ENCODE measurements at regions not wholly inside any gene's neighbourhood (a gene's known extent, or its start where the extent isn't known, plus 50 kb on each side); places are given as distances from the start of the nearest gene placed in this dataset.

DNA sequence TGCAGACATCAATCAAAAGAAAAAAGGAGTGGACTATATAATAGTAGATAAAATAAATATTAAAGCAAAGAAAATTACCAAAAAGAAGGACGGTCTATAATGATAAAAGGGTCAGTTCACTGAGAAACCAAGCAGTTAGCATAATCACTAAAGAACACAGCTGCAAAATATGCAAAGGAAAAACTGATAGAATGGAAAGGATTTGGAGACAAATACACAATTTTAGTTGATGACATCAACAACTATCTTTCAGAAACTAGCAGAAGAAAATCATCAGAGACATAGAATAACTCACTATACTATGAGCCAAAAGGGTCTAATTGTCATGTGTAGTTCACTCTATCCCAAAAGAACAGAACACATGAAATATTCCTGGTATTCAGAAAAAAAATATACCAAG is 316.4 kb upstream of the IGFBP3 start:
- Histone ChIP-seq H3K36me3 (ENCODE audit: control insufficient read depth in 4 of 4, insufficient read depth in 3 of 4, low read depth in 1 of 4, low read length in 3 of 4) (no peaks in the 10 kb centered on the region), H3K27me3 (ENCODE audit: control insufficient read depth in 4 of 4, insufficient read depth in 4 of 4, low read length in 3 of 4) (no peaks in the 10 kb centered on the region), H3K9me3 (ENCODE audit: control insufficient read depth in 4 of 4, low read length in 3 of 4) (no peaks in the 10 kb centered on the region), H3K4me1 (ENCODE audit: control insufficient read depth in 4 of 4, insufficient read depth in 4 of 4, low read length in 3 of 4) (no peaks in the 10 kb centered on the region), H3K9ac (ENCODE audit: low read depth in 1 of 2, low read length in 2 of 2) (no peak overlapping the region), H3K27ac (ENCODE audit: low read depth in 1 of 2, low read length in 2 of 2) (no peak overlapping the region), H3K4me3 (ENCODE audit: low read depth in 1 of 3, low read length in 3 of 3) (no peak overlapping the region)
- DNase-seq (ENCODE audit: low spot score) = no peak
- 64% methylated on average over 1 of the region's 1 CpG for WGBS
- TF ChIP-seq SP1 (IDR thresholded peaks at IDR 0.05) (no peak), FOXA1 (IDR thresholded peaks at IDR 0.05) (no peak), FOXA2 (IDR thresholded peaks at IDR 0.05) (no peak), NR2F2 (IDR thresholded peaks at IDR 0.05) (no peak), YY1 (IDR thresholded peaks at IDR 0.05) (no peak), HNF4A (conservative IDR thresholded peaks at IDR 0.05) (no peak), TAF1 (conservative IDR thresholded peaks at IDR 0.05) (no peak)
- TF ChIP-seq, protein P1, sequence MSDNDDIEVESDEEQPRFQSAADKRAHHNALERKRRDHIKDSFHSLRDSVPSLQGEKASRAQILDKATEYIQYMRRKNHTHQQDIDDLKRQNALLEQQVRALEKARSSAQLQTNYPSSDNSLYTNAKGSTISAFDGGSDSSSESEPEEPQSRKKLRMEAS (IDR thresholded peaks at IDR 0.05) = no peak
- TF ChIP-seq, protein P2, sequence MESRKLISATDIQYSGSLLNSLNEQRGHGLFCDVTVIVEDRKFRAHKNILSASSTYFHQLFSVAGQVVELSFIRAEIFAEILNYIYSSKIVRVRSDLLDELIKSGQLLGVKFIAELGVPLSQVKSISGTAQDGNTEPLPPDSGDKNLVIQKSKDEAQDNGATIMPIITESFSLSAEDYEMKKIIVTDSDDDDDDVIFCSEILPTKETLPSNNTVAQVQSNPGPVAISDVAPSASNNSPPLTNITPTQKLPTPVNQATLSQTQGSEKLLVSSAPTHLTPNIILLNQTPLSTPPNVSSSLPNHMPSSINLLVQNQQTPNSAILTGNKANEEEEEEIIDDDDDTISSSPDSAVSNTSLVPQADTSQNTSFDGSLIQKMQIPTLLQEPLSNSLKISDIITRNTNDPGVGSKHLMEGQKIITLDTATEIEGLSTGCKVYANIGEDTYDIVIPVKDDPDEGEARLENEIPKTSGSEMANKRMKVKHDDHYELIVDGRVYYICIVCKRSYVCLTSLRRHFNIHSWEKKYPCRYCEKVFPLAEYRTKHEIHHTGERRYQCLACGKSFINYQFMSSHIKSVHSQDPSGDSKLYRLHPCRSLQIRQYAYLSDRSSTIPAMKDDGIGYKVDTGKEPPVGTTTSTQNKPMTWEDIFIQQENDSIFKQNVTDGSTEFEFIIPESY (IDR thresholded peaks at IDR 0.05) = no peak

DNA sequence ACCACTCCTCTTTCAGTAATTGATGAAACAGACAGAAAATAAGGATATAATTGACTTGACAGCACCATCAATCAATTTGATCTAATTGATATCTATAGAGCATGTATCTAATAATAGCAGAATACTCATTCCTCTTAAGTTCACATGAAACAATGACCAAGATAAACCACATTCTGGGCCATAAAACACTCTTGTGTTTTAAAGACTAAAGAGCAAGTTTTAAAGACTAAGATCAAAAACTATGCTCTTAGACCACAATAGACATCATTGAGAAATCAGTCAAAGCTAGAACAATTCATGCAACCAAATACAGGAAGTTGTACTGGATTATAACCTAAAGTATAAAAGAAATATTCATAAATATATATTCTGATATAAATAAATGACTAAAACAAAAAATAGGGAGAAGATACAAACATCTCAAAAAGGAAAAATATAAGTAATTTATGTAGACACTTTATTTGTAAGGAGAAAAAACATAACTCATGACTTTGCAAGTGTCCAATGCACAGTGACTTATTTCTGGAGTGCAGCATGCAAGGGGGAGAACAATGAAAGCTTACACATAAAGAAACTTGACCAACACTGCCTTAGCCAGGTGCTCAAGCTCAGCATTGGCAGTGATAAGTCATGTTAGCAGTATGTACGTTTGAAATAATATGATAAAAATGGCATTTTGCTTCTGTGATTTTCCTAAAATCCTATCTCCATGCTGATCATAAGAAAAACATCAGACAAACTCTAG is 312.7 kb upstream of the IGFBP3 start:
- no peaks in the 10 kb centered on the region for H3K36me3 ChIP-seq (ENCODE audit: control insufficient read depth in 4 of 4, insufficient read depth in 3 of 4, low read depth in 1 of 4, low read length in 3 of 4)
- no peak overlapping the region for H3K4me3 ChIP-seq (ENCODE audit: low read depth in 1 of 3, low read length in 3 of 3)
- TF ChIP-seq CTCF (IDR thresholded peaks at IDR 0.05; ENCODE audit: low read depth, low read length, missing input control) = no peak
- TF ChIP-seq ATF3 (IDR thresholded peaks at IDR 0.05) = no peak
- no peaks in the 10 kb centered on the region for H3K9me3 ChIP-seq (ENCODE audit: control insufficient read depth in 4 of 4, low read length in 3 of 4)
- no peak overlapping the region for H3K9ac ChIP-seq (ENCODE audit: low read depth in 1 of 2, low read length in 2 of 2)
- H3K4me1 ChIP-seq (ENCODE audit: control insufficient read depth in 4 of 4, insufficient read depth in 4 of 4, low read length in 3 of 4) = no peaks in the 10 kb centered on the region
- no peak overlapping the region for H3K27ac ChIP-seq (ENCODE audit: low read depth in 1 of 2, low read length in 2 of 2)
- no peaks in the 10 kb centered on the region for H3K27me3 ChIP-seq (ENCODE audit: control insufficient read depth in 4 of 4, insufficient read depth in 4 of 4, low read length in 3 of 4)
- 86% methylated on average over 1 of the region's 1 CpG for WGBS
- DNase-seq (ENCODE audit: low spot score) = no peak

- Histone ChIP-seq H3K27ac (ENCODE audit: low read depth in 1 of 2, low read length in 2 of 2) (no peak overlapping the region), H3K9me3 (ENCODE audit: control insufficient read depth in 4 of 4, low read length in 3 of 4) (no peaks in the 10 kb centered on the region), H3K27me3 (ENCODE audit: control insufficient read depth in 4 of 4, insufficient read depth in 4 of 4, low read length in 3 of 4) (no peaks in the 10 kb centered on the region), H3K4me3 (ENCODE audit: low read depth in 1 of 3, low read length in 3 of 3) (no peak overlapping the region), H3K4me1 (ENCODE audit: control insufficient read depth in 4 of 4, insufficient read depth in 4 of 4, low read length in 3 of 4) (no peaks in the 10 kb centered on the region), H3K36me3 (ENCODE audit: control insufficient read depth in 4 of 4, insufficient read depth in 3 of 4, low read depth in 1 of 4, low read length in 3 of 4) (no peaks in the 10 kb centered on the region), H3K9ac (ENCODE audit: low read depth in 1 of 2, low read length in 2 of 2) (no peak overlapping the region)
- no peak for DNase-seq (ENCODE audit: low spot score)
- TF ChIP-seq, protein P1 (IDR thresholded peaks at IDR 0.05) = no peak
- TF ChIP-seq TAF1 (conservative IDR thresholded peaks at IDR 0.05) (no peak), FOXA1 (IDR thresholded peaks at IDR 0.05) (no peak), HNF4A (conservative IDR thresholded peaks at IDR 0.05) (no peak), EGR1 (IDR thresholded peaks at IDR 0.05; ENCODE audit: low read depth in 2 of 2) (no peak), YY1 (IDR thresholded peaks at IDR 0.05) (no peak), FOXA2 (IDR thresholded peaks at IDR 0.05) (no peak), CTCF (IDR thresholded peaks at IDR 0.05; ENCODE audit: low read depth, low read length, missing input control) (no peak), JUND (IDR thresholded peaks at IDR 0.05) (no peak), GABPA (IDR thresholded peaks at IDR 0.05 in 1 of 2, conservative IDR thresholded peaks at IDR 0.05 in 1 of 2) (no peak), SP1 (IDR thresholded peaks at IDR 0.05) (no peak), RXRA (IDR thresholded peaks at IDR 0.05) (no peak), NR2F2 (IDR thresholded peaks at IDR 0.05) (no peak), RAD21 (IDR thresholded peaks at IDR 0.05) (no peak), HNF4G (IDR thresholded peaks at IDR 0.05) (no peak)
- TF ChIP-seq, protein P2 (IDR thresholded peaks at IDR 0.05) = no peak
Observed at GRCh38 chr7:46230990-46231305, 309.9 kb upstream of the IGFBP3 start.

All from liver (tissue), 8 donors.